ENCODE measurements at regions not wholly inside any gene's neighbourhood (a gene's known extent, or its start where the extent isn't known, plus 50 kb on each side); places are given as distances from the start of the nearest gene placed in this dataset.

DNA sequence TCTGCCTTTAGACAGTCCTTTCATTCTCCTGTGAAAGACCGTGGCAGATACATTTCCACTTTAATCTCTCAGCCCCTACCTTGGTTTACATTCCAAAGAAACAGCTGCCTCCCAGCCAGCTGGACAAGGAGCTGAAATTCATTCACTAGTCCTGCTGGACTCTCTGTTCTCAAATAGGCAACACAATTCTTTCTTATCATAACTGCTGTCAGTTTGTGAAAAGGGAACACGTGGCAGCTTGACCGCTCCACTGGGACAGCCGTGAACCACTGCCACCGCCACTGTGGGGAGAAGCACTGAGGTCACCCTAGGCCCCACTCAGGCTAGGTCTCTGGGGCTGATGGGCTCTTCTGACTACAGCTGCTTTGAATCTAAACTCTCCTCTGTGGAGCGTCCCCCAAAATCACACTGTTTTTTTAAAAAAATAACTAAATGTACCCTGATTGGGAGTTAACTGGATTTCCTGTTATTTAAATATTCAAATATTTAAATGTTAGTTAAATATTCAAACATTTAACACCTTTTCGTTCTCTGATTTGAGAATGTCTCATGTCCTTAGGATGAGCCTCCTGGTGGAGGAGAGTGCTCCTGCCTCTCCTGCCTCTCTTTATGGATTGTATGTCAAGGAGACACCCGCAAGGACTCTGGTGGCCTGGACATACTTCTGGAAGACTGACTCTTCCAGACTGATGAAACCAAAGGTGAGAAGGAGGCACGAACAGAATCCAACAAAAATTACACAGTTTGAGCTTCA is 120.1 kb downstream of the BOD1 start:
- Histone ChIP-seq H3K27ac (peak overlapping the region in 1 of 5 donors; percentile 1), H3K27me3 (no peaks in the 10 kb centered on the region), H3K36me3 (replicated peaks in 1 of 2) (no peaks in the 10 kb centered on the region), H3K4me3 (no peak overlapping the region), H3K4me1 (replicated peaks in 1 of 2) (peaks cover 12 to 14% of the 10 kb centered on the region in 2 donors), H3K9me3 (replicated peaks in 1 of 3) (no peaks in the 10 kb centered on the region)
- peak in 3 of 7 donors; percentile 28 to 58 (median 38) for DNase-seq
- intact Hi-C loops (cut with DNase I) = no loop called here
- WGBS, 4 donors = 61 to 72% (median 68%) methylated on average over 9 of the region's 9 CpGs
- TF ChIP-seq, protein P1, sequence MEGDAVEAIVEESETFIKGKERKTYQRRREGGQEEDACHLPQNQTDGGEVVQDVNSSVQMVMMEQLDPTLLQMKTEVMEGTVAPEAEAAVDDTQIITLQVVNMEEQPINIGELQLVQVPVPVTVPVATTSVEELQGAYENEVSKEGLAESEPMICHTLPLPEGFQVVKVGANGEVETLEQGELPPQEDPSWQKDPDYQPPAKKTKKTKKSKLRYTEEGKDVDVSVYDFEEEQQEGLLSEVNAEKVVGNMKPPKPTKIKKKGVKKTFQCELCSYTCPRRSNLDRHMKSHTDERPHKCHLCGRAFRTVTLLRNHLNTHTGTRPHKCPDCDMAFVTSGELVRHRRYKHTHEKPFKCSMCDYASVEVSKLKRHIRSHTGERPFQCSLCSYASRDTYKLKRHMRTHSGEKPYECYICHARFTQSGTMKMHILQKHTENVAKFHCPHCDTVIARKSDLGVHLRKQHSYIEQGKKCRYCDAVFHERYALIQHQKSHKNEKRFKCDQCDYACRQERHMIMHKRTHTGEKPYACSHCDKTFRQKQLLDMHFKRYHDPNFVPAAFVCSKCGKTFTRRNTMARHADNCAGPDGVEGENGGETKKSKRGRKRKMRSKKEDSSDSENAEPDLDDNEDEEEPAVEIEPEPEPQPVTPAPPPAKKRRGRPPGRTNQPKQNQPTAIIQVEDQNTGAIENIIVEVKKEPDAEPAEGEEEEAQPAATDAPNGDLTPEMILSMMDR (IDR thresholded peaks at IDR 0.05) = no peak
- TF ChIP-seq POLR2A (IDR thresholded peaks at IDR 0.05) = no peak

DNA sequence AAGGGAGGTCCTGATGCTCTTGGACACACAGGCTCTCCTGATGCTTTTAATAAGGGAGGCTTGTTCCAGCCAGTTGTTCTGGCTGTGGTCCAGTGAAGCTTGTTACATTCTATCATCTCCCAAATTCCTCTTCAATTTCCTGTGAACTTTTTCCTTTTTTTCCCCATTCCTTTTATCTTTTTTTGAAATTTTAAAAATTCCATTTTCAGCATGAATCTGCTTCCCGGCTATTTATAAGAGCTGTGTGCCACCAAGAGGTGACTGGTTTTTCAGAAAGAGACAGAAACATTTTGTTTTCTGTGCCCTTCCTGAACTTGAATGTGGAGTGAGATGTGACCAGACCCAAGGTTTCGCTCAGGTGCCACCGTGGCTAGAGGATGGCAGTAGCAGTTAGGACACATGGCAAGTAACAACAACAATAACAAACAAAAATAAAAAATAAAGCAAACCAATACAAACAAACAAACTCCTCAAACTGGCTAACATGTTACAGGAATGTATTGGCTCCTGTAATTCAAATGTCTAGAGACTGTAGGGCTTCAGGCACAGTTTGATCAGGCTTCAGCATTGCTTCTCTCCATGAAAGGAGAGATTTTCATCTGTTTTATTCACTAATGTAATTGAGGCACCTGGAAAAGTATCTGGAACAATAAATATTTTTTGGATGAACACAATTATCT is 121.1 kb downstream of the BOD1 start:
- intact Hi-C loops (cut with DNase I) = no loop called here
- no peaks in the 10 kb centered on the region for H3K9me3 ChIP-seq (replicated peaks in 1 of 3)
- no peaks in the 10 kb centered on the region for H3K36me3 ChIP-seq (replicated peaks in 1 of 2)
- H3K27ac ChIP-seq = peak overlapping the region in 2 of 5 donors; percentile 1 to 30
- no peaks in the 10 kb centered on the region for H3K27me3 ChIP-seq
- H3K4me3 ChIP-seq = no peak overlapping the region
- no peak for DNase-seq
- peaks cover 12 to 14% of the 10 kb centered on the region in 2 donors for H3K4me1 ChIP-seq (replicated peaks in 1 of 2)
- WGBS, 4 donors = 83 to 85% (median 84%) methylated on average over 3 of the region's 3 CpGs
- TF ChIP-seq, protein P1 (IDR thresholded peaks at IDR 0.05) = no peak
- TF ChIP-seq POLR2A (IDR thresholded peaks at IDR 0.05) = no peak

DNA sequence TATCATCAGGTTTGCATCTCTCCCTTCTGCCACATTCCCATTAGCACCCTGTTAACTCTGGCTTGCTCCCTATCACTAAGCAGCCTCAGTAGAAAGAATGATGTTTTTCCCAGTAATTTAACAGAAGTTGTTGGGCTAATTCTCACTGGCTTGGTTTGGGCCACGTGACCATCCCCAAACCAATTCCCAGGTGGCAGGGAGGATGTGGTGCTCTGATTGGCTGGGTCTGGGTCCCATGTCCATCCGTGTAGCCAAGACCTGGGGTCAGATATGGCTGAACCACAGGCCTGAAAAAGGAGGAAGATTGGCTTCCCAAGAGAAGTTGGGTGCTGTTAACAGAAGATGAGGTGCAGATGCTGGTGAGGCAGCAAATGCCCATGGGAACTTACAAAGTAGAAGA is 122.0 kb downstream of the BOD1 start:
- Histone ChIP-seq H3K9me3 (replicated peaks in 1 of 3) (no peaks in the 10 kb centered on the region), H3K4me3 (no peak overlapping the region), H3K4me1 (replicated peaks in 1 of 2) (peaks cover 12 to 13% of the 10 kb centered on the region in 2 donors), H3K36me3 (replicated peaks in 1 of 2) (no peaks in the 10 kb centered on the region), H3K27me3 (no peaks in the 10 kb centered on the region), H3K27ac (no peak overlapping the region)
- TF ChIP-seq, protein P1 (IDR thresholded peaks at IDR 0.05) = no peak
- no peak for TF ChIP-seq POLR2A (IDR thresholded peaks at IDR 0.05)
- DNase-seq = no peak
- 69 to 79% (median 76%) methylated on average over 2 of the region's 2 CpGs for WGBS, 4 donors
- intact Hi-C loops (cut with DNase I) = no loop called here

DNA sequence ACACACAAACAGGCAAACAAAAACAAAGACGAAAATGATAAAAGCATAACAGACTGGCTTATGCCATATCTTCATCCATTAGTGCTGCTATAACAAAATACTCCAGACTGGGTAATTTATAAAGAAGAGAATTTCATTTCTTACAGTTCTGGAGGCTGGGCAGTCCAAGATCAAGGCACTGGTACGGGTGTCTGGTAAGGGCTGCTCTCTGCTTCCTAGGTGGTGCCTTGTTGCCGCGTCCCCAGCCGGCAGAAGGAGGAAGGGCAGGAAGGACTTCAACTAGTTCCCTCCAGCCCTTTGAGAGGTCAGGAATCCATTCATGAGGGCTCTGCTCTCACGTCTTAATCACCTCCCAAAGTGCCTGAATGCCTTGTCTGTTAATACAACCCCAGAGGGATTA is 122.6 kb downstream of the BOD1 start:
- Histone ChIP-seq H3K4me1 (replicated peaks in 1 of 2) (peaks cover 7 to 8% of the 10 kb centered on the region in 2 donors), H3K27ac (no peak overlapping the region)
- intact Hi-C loops (cut with DNase I) = no loop called here

More for the DNA sequence above, 122.6 kb downstream of the BOD1 start:
- TF ChIP-seq, protein P1 (IDR thresholded peaks at IDR 0.05) = no peak
- no peak for TF ChIP-seq POLR2A (IDR thresholded peaks at IDR 0.05)
- Histone ChIP-seq H3K4me3 (no peak overlapping the region), H3K9me3 (replicated peaks in 1 of 3) (no peaks in the 10 kb centered on the region), H3K36me3 (replicated peaks in 1 of 2) (no peaks in the 10 kb centered on the region), H3K27me3 (no peaks in the 10 kb centered on the region)
- 84 to 89% (median 86%) methylated on average over 5 to 6 of the region's 6 CpGs for WGBS, 4 donors
- DNase-seq = no peak

Measured in adrenal gland (tissue), 9 donors.